SU-DHL-6 (cell line): ENCODE measurements at regions not wholly inside any gene's neighbourhood (a gene's known extent, or its start where the extent isn't known, plus 50 kb on each side); places are given as distances from the start of the nearest gene placed in this dataset.
A peak's percentile ranks its signal among the peaks of the same experiment; 100 is the strongest.

Experiments
- CTCF ChIP-seq: fragments of 200-600 bp; sonication (generic); IDR thresholded peaks from one replicate; pipeline ENCODE4 v1.5.1; 2017; ENCODE audit warnings: antibody characterized with exemption, mild to moderate bottlenecking, low read length, moderate library complexity; ENCODE audit not compliant: insufficient read depth, poor library complexity, severe bottlenecking
- EZH2phosphoT487 ChIP-seq: fragments of 200-600 bp; sonication (generic), shearing (Covaris generic); conservative IDR thresholded peaks from 2 replicates; pipeline ENCODE4 v1.6.1; 2018; ENCODE audit warnings: mild to moderate bottlenecking, antibody characterized with exemption, low read length, moderate library complexity, mixed read lengths

GRCh38 chr10:30751678-30752331 is 122.3 kb upstream of the LYZL2 start:
- peak; percentile 47 for TF ChIP-seq CTCF
- no peak for TF ChIP-seq EZH2phosphoT487
